WTC11 (cell line): ENCODE measurements at regions not wholly inside any gene's neighbourhood (a gene's known extent, or its start where the extent isn't known, plus 50 kb on each side); places are given as distances from the start of the nearest gene placed in this dataset.

ENCODE experiments used
- ATAC-seq: fragments of 200-7000 bp; cut with Tn5 transposase; 2 replicates; pipeline ENCODE4 v1.10.0; 2021; ENCODE audit warnings: mild to moderate bottlenecking, moderate library complexity
- CTCF ChIA-PET: fragments of 300-600 bp; sonication (Branson Sonifier 250); formaldehyde crosslinking; loops from one replicate; lab custom pipeline; 2021; ENCODE audit warnings: antibody characterized with exemption; lab: Charles Lee
- POLR2A ChIA-PET: fragments of 350-600 bp; sonication (Branson Sonifier 250); formaldehyde crosslinking; loops from one replicate; lab custom pipeline; 2021; ENCODE audit warnings: antibody characterized with exemption; lab: Charles Lee
- DNase-seq: peaks from one replicate; pipeline ENCODE4 v3.0.0; 2021; ENCODE audit warnings: low spot score
- H3K27ac Mint-ChIP-seq: 2 replicates; pipeline ENCODE4 v1.8.0; 2021; ENCODE audit warnings: mixed read lengths
- H3K27me3 Mint-ChIP-seq: 2 replicates; pipeline ENCODE4 v1.8.0; 2021; ENCODE audit warnings: low read depth, mild to moderate bottlenecking, moderate library complexity, mixed read lengths
- H3K36me3 Mint-ChIP-seq: 2 replicates; pipeline ENCODE4 v1.8.0; 2021; ENCODE audit warnings: mixed read lengths
- H3K4me1 Mint-ChIP-seq: 2 replicates; pipeline ENCODE4 v1.8.0; 2022; ENCODE audit warnings: mixed read lengths
- H3K4me3 Mint-ChIP-seq: 2 replicates; pipeline ENCODE4 v1.8.0; 2021; ENCODE audit warnings: mild to moderate bottlenecking, moderate library complexity, mixed read lengths
- H3K9me3 Mint-ChIP-seq: 2 replicates; pipeline ENCODE4 v1.8.0; 2021; ENCODE audit warnings: mixed read lengths
- ARID4B ChIP-seq: sonication (generic); formaldehyde crosslinking; IDR thresholded peaks from 2 replicates; pipeline ENCODE4 v1.8.0; 2023; ENCODE audit warnings: missing genetic modification reagents, mild to moderate bottlenecking, borderline replicate concordance
- ATF3 ChIP-seq: sonication (generic); formaldehyde crosslinking; conservative IDR thresholded peaks from 2 replicates; pipeline ENCODE4 v1.8.1; 2022; ENCODE audit warnings: mild to moderate bottlenecking, missing genetic modification reagents
- CREM ChIP-seq: sonication (generic); formaldehyde crosslinking; IDR thresholded peaks from 2 replicates; pipeline ENCODE4 v1.8.1; 2022; ENCODE audit warnings: mild to moderate bottlenecking, missing genetic modification reagents, moderate library complexity
- CTCF ChIP-seq: fragments of 200-600 bp; IDR thresholded peaks from 2 replicates; pipeline ENCODE4 v1.8.0; 2022; ENCODE audit warnings: antibody characterized with exemption
- ELF4 ChIP-seq: sonication (generic); formaldehyde crosslinking; IDR thresholded peaks from 2 replicates; pipeline ENCODE4 v1.8.1; 2022; ENCODE audit warnings: low read depth, mild to moderate bottlenecking, moderate library complexity, missing genetic modification reagents
- ESRRA ChIP-seq: sonication (generic); formaldehyde crosslinking; IDR thresholded peaks from 2 replicates; pipeline ENCODE4 v1.8.1; 2022; ENCODE audit warnings: mild to moderate bottlenecking, missing genetic modification reagents, borderline replicate concordance
- FOXK1 ChIP-seq: sonication (generic); formaldehyde crosslinking; IDR thresholded peaks from 2 replicates; pipeline ENCODE4 v1.8.0; 2022; ENCODE audit warnings: mild to moderate bottlenecking, moderate library complexity, missing genetic modification reagents
- FOXP1 ChIP-seq: sonication (generic); formaldehyde crosslinking; IDR thresholded peaks from 2 replicates; pipeline ENCODE4 v1.8.0; 2022; ENCODE audit warnings: missing genetic modification reagents, mild to moderate bottlenecking, moderate library complexity, borderline replicate concordance
- GABPB1 ChIP-seq: sonication (generic); formaldehyde crosslinking; IDR thresholded peaks from 2 replicates; pipeline ENCODE4 v1.8.1; 2023; ENCODE audit warnings: mild to moderate bottlenecking, missing genetic modification reagents
- GTF2I ChIP-seq: fragments of 250-450 bp; sonication (Bioruptor Pico); conservative IDR thresholded peaks from 2 replicates; pipeline ENCODE4 v1.4.0; 2021; ENCODE audit warnings: mild to moderate bottlenecking
- IRF2 ChIP-seq: sonication (generic); formaldehyde crosslinking; IDR thresholded peaks from 2 replicates; pipeline ENCODE4 v1.8.0; 2022; ENCODE audit warnings: low read depth, missing genetic modification reagents, borderline replicate concordance
- MAX ChIP-seq: sonication (generic); formaldehyde crosslinking; IDR thresholded peaks from 2 replicates; pipeline ENCODE4 v1.8.0; 2022; ENCODE audit warnings: mild to moderate bottlenecking, missing genetic modification reagents
- NR2C2 ChIP-seq: sonication (generic); formaldehyde crosslinking; IDR thresholded peaks from 2 replicates; pipeline ENCODE4 v1.8.0; 2022; ENCODE audit warnings: mild to moderate bottlenecking, missing genetic modification reagents
- NR3C1 ChIP-seq: sonication (generic); formaldehyde crosslinking; conservative IDR thresholded peaks from 2 replicates; pipeline ENCODE4 v1.8.1; 2023; ENCODE audit warnings: low read depth, mild to moderate bottlenecking, missing genetic modification reagents
- SMAD3 ChIP-seq: sonication (generic); formaldehyde crosslinking; IDR thresholded peaks from 2 replicates; pipeline ENCODE4 v1.8.0; 2022; ENCODE audit warnings: missing genetic modification reagents, mild to moderate bottlenecking, borderline replicate concordance
- SP1 ChIP-seq: sonication (generic); formaldehyde crosslinking; conservative IDR thresholded peaks from 2 replicates; pipeline ENCODE4 v1.8.1; 2022; ENCODE audit warnings: missing genetic modification reagents
- TCF7 ChIP-seq: sonication (generic); formaldehyde crosslinking; IDR thresholded peaks from 2 replicates; pipeline ENCODE4 v1.8.0; 2022; ENCODE audit warnings: mild to moderate bottlenecking, low read depth, missing genetic modification reagents, moderate library complexity
- TEAD1 ChIP-seq: sonication (generic); formaldehyde crosslinking; IDR thresholded peaks from 2 replicates; pipeline ENCODE4 v1.8.0; 2022; ENCODE audit warnings: mild to moderate bottlenecking, missing genetic modification reagents
- TP53 ChIP-seq: sonication (generic); formaldehyde crosslinking; IDR thresholded peaks from 2 replicates; pipeline ENCODE4 v1.8.1; 2023; ENCODE audit warnings: mild to moderate bottlenecking, missing genetic modification reagents
- USF1 ChIP-seq: sonication (generic); formaldehyde crosslinking; IDR thresholded peaks from 2 replicates; pipeline ENCODE4 v1.8.0; 2022; ENCODE audit warnings: mild to moderate bottlenecking, missing genetic modification reagents
- ZBTB21 ChIP-seq: sonication (generic); formaldehyde crosslinking; IDR thresholded peaks from 2 replicates; pipeline ENCODE4 v1.8.1; 2023; ENCODE audit warnings: mild to moderate bottlenecking, missing genetic modification reagents, borderline replicate concordance
- ZNF121 ChIP-seq: sonication (generic); formaldehyde crosslinking; IDR thresholded peaks from 2 replicates; pipeline ENCODE4 v1.8.0; 2023; ENCODE audit warnings: missing genetic modification reagents
- ZNF138 ChIP-seq: sonication (generic); formaldehyde crosslinking; conservative IDR thresholded peaks from 2 replicates; pipeline ENCODE4 v1.8.1; 2022; ENCODE audit warnings: mild to moderate bottlenecking, moderate library complexity, missing genetic modification reagents
- ZNF232 ChIP-seq: sonication (generic); formaldehyde crosslinking; IDR thresholded peaks from 2 replicates; pipeline ENCODE4 v1.8.0; 2022; ENCODE audit warnings: mild to moderate bottlenecking, missing genetic modification reagents
- ZNF317 ChIP-seq: sonication (generic); formaldehyde crosslinking; IDR thresholded peaks from 2 replicates; pipeline ENCODE4 v1.8.1; 2023; ENCODE audit warnings: low read depth, mild to moderate bottlenecking, moderate library complexity, missing genetic modification reagents, borderline replicate concordance

GRCh38 chr3:101940521-101941317, 91.4 kb downstream of the NFKBIZ start:
- Mint-ChIP-seq H3K9me3 (no peaks in the 10 kb centered on the region), H3K36me3 (no peaks in the 10 kb centered on the region), H3K27me3 (no peaks in the 10 kb centered on the region)
- POLR2A ChIA-PET = no interaction called here
- no peak for DNase-seq
- CTCF ChIA-PET = no interaction called here
- TF ChIP-seq ZNF138 (no peak), TP53 (no peak), GTF2I (no peak), ATF3 (CRISPR knock-in tag) (no peak), ZNF317 (no peak), ARID4B (CRISPR knock-in tag) (no peak), MAX (CRISPR knock-in tag) (no peak), GABPB1 (CRISPR knock-in tag) (no peak), ELF4 (CRISPR knock-in tag) (no peak), CREM (CRISPR knock-in tag) (no peak), TEAD1 (CRISPR knock-in tag) (no peak), NR3C1 (CRISPR knock-in tag) (no peak), FOXP1 (no peak), IRF2 (CRISPR knock-in tag) (no peak)
- TF ChIP-seq, all 79 proteins: peak for 0
- ATAC-seq = peak; percentile 88
- H3K27ac Mint-ChIP-seq = no peak overlapping the region
- no peaks in the 10 kb centered on the region for H3K4me1 Mint-ChIP-seq
- no peak overlapping the region for H3K4me3 Mint-ChIP-seq

- Mint-ChIP-seq H3K27ac (no peak overlapping the region), H3K36me3 (no peaks in the 10 kb centered on the region), H3K27me3 (no peaks in the 10 kb centered on the region), H3K4me1 (no peaks in the 10 kb centered on the region)
- CTCF ChIA-PET = no interaction called here
- no peak for TF ChIP-seq NR2C2 (CRISPR knock-in tag)
- no peak for TF ChIP-seq ELF4 (CRISPR knock-in tag)
- TF ChIP-seq ESRRA (CRISPR knock-in tag) = no peak
- no peak for TF ChIP-seq FOXK1
- no peak for TF ChIP-seq ZNF232 (CRISPR knock-in tag)
- no peak for TF ChIP-seq USF1 (CRISPR knock-in tag)
- TF ChIP-seq CTCF = no peak
- TF ChIP-seq SP1 (CRISPR knock-in tag) = no peak
- TF ChIP-seq SMAD3 (CRISPR knock-in tag) = no peak
- TF ChIP-seq TCF7 = no peak
- no peak for TF ChIP-seq ZBTB21 (CRISPR knock-in tag)
- TF ChIP-seq ZNF121 = no peak
- TF ChIP-seq, all 79 proteins: peak for 0
- H3K4me3 Mint-ChIP-seq = no peak overlapping the region
- POLR2A ChIA-PET = no interaction called here
- ATAC-seq (no peak), DNase-seq (no peak)
- H3K9me3 Mint-ChIP-seq = no peaks in the 10 kb centered on the region
Measured at GRCh38 chr3:101941318-101942040, 92.2 kb downstream of the NFKBIZ start.
